Ishikawa (cell line): ENCODE measurements at regions not wholly inside any gene's neighbourhood (a gene's known extent, or its start where the extent isn't known, plus 50 kb on each side); places are given as distances from the start of the nearest gene placed in this dataset.

Source experiments
- CEBPB ChIP-seq: IDR thresholded peaks from 2 replicates; pipeline ENCODE4 v1.6.1; 2012
- CREB1 ChIP-seq: IDR thresholded peaks from 2 replicates; pipeline ENCODE4 v1.6.1; 2012; ENCODE audit warnings: low read depth
- EGR1 ChIP-seq: IDR thresholded peaks from 2 replicates; pipeline ENCODE4 v1.6.1; 2012
- EP300 ChIP-seq: IDR thresholded peaks from 2 replicates; pipeline ENCODE4 v1.6.1; 2012; ENCODE audit warnings: borderline replicate concordance
- FOXM1 ChIP-seq: IDR thresholded peaks from 2 replicates; pipeline ENCODE4 v1.6.1; 2012; ENCODE audit warnings: low read depth, borderline replicate concordance
- MAX ChIP-seq: IDR thresholded peaks from 2 replicates; pipeline ENCODE4 v1.6.1; 2012
- NFIC ChIP-seq: IDR thresholded peaks from 2 replicates; pipeline ENCODE4 v1.6.1; 2012
- RAD21 ChIP-seq: IDR thresholded peaks from 2 replicates; pipeline ENCODE4 v1.6.1; 2012; ENCODE audit warnings: low read depth
- TAF1 ChIP-seq: IDR thresholded peaks from 2 replicates; pipeline ENCODE4 v1.6.1; 2012; ENCODE audit warnings: low read depth, mild to moderate bottlenecking
- TCF12 ChIP-seq: IDR thresholded peaks from 2 replicates; pipeline ENCODE4 v1.6.1; 2012; ENCODE audit warnings: low read depth
- TEAD4 ChIP-seq: IDR thresholded peaks from 2 replicates; pipeline ENCODE4 v1.6.1; 2012
- YY1 ChIP-seq: IDR thresholded peaks from 2 replicates; pipeline ENCODE4 v1.6.1; 2012; ENCODE audit warnings: low read depth
- ZBTB7A ChIP-seq: IDR thresholded peaks from 2 replicates; pipeline ENCODE4 v1.6.1; 2012; ENCODE audit warnings: low read depth
- TF ChIP-seq, protein P1 (sequence below): IDR thresholded peaks from 2 replicates; pipeline ENCODE4 v1.6.1; 2012
- TF ChIP-seq, protein P2 (sequence below): IDR thresholded peaks from 2 replicates; pipeline ENCODE4 v1.6.1; 2012; ENCODE audit warnings: low read depth, mild to moderate bottlenecking

- TF ChIP-seq, protein P1, sequence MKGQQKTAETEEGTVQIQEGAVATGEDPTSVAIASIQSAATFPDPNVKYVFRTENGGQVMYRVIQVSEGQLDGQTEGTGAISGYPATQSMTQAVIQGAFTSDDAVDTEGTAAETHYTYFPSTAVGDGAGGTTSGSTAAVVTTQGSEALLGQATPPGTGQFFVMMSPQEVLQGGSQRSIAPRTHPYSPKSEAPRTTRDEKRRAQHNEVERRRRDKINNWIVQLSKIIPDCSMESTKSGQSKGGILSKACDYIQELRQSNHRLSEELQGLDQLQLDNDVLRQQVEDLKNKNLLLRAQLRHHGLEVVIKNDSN, result no peak
- TF ChIP-seq FOXM1 (no peak), TCF12 (no peak), NFIC (no peak), CEBPB (no peak), TEAD4 (no peak), ZBTB7A (no peak), EP300 (no peak)
These were observed 178.8 kb upstream of the NPVF start for GRCh38 chr7:25407053-25407452.

GRCh38 chr7:25408012-25408687 is 179.9 kb upstream of the NPVF start:
- TF ChIP-seq TEAD4, result no peak
- TF ChIP-seq, protein P1, result no peak
- TF ChIP-seq, protein P2, sequence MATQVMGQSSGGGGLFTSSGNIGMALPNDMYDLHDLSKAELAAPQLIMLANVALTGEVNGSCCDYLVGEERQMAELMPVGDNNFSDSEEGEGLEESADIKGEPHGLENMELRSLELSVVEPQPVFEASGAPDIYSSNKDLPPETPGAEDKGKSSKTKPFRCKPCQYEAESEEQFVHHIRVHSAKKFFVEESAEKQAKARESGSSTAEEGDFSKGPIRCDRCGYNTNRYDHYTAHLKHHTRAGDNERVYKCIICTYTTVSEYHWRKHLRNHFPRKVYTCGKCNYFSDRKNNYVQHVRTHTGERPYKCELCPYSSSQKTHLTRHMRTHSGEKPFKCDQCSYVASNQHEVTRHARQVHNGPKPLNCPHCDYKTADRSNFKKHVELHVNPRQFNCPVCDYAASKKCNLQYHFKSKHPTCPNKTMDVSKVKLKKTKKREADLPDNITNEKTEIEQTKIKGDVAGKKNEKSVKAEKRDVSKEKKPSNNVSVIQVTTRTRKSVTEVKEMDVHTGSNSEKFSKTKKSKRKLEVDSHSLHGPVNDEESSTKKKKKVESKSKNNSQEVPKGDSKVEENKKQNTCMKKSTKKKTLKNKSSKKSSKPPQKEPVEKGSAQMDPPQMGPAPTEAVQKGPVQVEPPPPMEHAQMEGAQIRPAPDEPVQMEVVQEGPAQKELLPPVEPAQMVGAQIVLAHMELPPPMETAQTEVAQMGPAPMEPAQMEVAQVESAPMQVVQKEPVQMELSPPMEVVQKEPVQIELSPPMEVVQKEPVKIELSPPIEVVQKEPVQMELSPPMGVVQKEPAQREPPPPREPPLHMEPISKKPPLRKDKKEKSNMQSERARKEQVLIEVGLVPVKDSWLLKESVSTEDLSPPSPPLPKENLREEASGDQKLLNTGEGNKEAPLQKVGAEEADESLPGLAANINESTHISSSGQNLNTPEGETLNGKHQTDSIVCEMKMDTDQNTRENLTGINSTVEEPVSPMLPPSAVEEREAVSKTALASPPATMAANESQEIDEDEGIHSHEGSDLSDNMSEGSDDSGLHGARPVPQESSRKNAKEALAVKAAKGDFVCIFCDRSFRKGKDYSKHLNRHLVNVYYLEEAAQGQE, result no peak

GRCh38 chr7:25408876-25409275 is 180.6 kb upstream of the NPVF start:
- no peak for TF ChIP-seq CREB1
- no peak for TF ChIP-seq TEAD4
- no peak for TF ChIP-seq EP300

GRCh38 chr7:25409897-25410636 is 181.8 kb upstream of the NPVF start:
- TF ChIP-seq TAF1, result no peak
- TF ChIP-seq, protein P2, result no peak
- TF ChIP-seq TCF12, result no peak
- TF ChIP-seq, protein P1, result no peak
- TF ChIP-seq MAX, result no peak
- no peak for TF ChIP-seq YY1
- no peak for TF ChIP-seq CREB1
- no peak for TF ChIP-seq ZBTB7A
- TF ChIP-seq TEAD4, result no peak
- TF ChIP-seq NFIC, result no peak
- no peak for TF ChIP-seq EGR1
- TF ChIP-seq FOXM1, result no peak

- no peak for TF ChIP-seq RAD21
- TF ChIP-seq TCF12, result no peak
- TF ChIP-seq, protein P1, result no peak
- TF ChIP-seq TAF1, result no peak
These were observed 192.5 kb upstream of the NPVF start for GRCh38 chr7:25420771-25421170.

DNA sequence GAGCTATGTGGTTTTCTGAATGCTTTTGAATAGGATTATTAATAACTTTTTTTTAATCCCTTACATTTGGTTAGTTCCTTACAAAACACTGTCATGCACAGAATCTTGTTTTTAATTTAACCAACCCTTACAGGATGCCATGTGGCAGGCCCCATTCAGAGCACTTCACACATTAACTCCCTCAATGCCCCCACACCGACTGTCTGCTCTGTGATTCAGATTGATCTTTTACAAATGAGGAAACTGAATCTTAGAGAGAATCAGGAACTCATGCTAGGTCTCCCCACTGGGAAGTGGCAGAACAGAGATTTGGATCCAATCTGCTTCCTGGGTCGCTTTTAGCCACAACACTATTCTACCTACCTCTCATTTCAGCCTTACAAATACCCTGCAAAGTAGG is 195.8 kb upstream of the NPVF start:
- no peak for TF ChIP-seq CEBPB
- no peak for TF ChIP-seq EGR1
- no peak for TF ChIP-seq NFIC
- no peak for TF ChIP-seq CREB1
- TF ChIP-seq TCF12, result no peak
- TF ChIP-seq TEAD4, result no peak
- TF ChIP-seq, protein P1, result no peak
- no peak for TF ChIP-seq YY1
- no peak for TF ChIP-seq TAF1
- TF ChIP-seq RAD21, result no peak
- no peak for TF ChIP-seq EP300
- TF ChIP-seq FOXM1, result no peak
- no peak for TF ChIP-seq ZBTB7A
- no peak for TF ChIP-seq MAX
- TF ChIP-seq, protein P2, result no peak
